K562 (cell line): ENCODE measurements at regions not wholly inside any gene's neighbourhood (a gene's known extent, or its start where the extent isn't known, plus 50 kb on each side); places are given as distances from the start of the nearest gene placed in this dataset.

Experiments
- ATAC-seq: fragments of 200-7000 bp; cut with Tn5 transposase; 3 replicates; pipeline ENCODE4 v1.9.1; 2020; ENCODE audit warnings: moderate library complexity
- BruUV-seq: library from RNA; stranded (reverse); fragments of 400-500 nt; replicated peaks from 2 replicates; lab custom pipeline; 2021; lab: Mats Ljungman, UMichigan
- CTCF ChIA-PET: fragments of 300-600 bp; formaldehyde crosslinking; extraction: SDS; loops from one replicate; lab custom pipeline; 2021; ENCODE audit warnings: low intra/inter-chr PET ratio; lab: Yijun Ruan, JAX
- POLR2A ChIA-PET: fragments of 300-600, 350-650 bp; sonication (Branson Sonifier 250); formaldehyde crosslinking; extraction: SDS; loops from one replicate; lab custom pipeline; 2021; ENCODE audit warnings: antibody characterized with exemption, inconsistent platforms; lab: Yijun Ruan, JAX
- DNase-seq, 4 experiments: peaks; one replicate each; pipeline versions ENCODE4 v3.0.0 to v3.0.0-alpha.2; 2011 to 2018; ENCODE audit warnings: low spot score in 3 of 4, mixed read lengths in 3 of 4; ENCODE audit errors: extremely low read depth in 1 of 4
- FAIRE-seq: peaks from 2 replicates; lab custom pipeline; 2011; peaks lifted over from hg19 to GRCh38; lab: Jason Lieb, UNC
- H2AFZ ChIP-seq: 2 replicates; pipeline ENCODE4 v1.6.0; 2011; ENCODE audit warnings: low read depth, low read length, control low read depth, inconsistent platforms
- H3K27ac ChIP-seq: fragments of 200-600 bp; 3 replicates; pipeline ENCODE4 v1.8.0; 2011; ENCODE audit warnings: low read depth, mild to moderate bottlenecking, control low read depth, inconsistent platforms, low read length, moderate library complexity, mixed read lengths; ENCODE audit errors: extremely low read depth
- H3K27me3 ChIP-seq, 2 experiments: fragments of 300-600 bp in 1 of 2; 2 replicates in 1 of 2; 3 replicates in 1 of 2; pipeline versions ENCODE4 v1.6.0 to v1.8.0; 2011; ENCODE audit warnings: inconsistent platforms in 2 of 2, low read length in 2 of 2, mild to moderate bottlenecking in 1 of 2, mixed read lengths in 1 of 2, moderate library complexity in 1 of 2; ENCODE audit not compliant: control insufficient read depth in 2 of 2, insufficient read depth in 2 of 2
- H3K36me3 ChIP-seq: fragments of 300-600 bp; 3 replicates; pipeline ENCODE4 v1.8.0; 2011; ENCODE audit warnings: mild to moderate bottlenecking, low read length, inconsistent platforms; ENCODE audit not compliant: control insufficient read depth, insufficient read depth
- H3K4me1 ChIP-seq, 2 experiments: fragments of 200-600 bp in 1 of 2; replicated peaks in 1 of 2; 2 replicates in 1 of 2; 3 replicates in 1 of 2; pipeline versions ENCODE4 v1.5.1 to v1.8.0; 2011; ENCODE audit warnings: inconsistent platforms in 2 of 2, low read length in 2 of 2, mild to moderate bottlenecking in 1 of 2, mixed read lengths in 1 of 2, moderate library complexity in 1 of 2; ENCODE audit not compliant: control insufficient read depth in 2 of 2, insufficient read depth in 2 of 2
- H3K4me2 ChIP-seq: 2 replicates; pipeline ENCODE4 v1.6.1; 2011; ENCODE audit warnings: low read length, control low read depth, inconsistent platforms, mixed read lengths; ENCODE audit not compliant: insufficient read depth
- H3K4me3 ChIP-seq: fragments of 200-600 bp; sonication (generic), shearing (Covaris generic); 2 replicates; pipeline ENCODE4 v1.5.1; 2016; ENCODE audit warnings: control low read depth, inconsistent platforms
- H3K79me2 ChIP-seq: fragments of 200-600 bp; 3 replicates; pipeline ENCODE4 v1.8.0; 2011; ENCODE audit warnings: low read length, inconsistent platforms; ENCODE audit not compliant: control insufficient read depth, insufficient read depth
- H3K9ac ChIP-seq, 2 experiments: 2 replicates each; pipeline versions ENCODE4 v1.6.0 to v1.6.1; 2011; ENCODE audit warnings: low read depth in 2 of 2, low read length in 2 of 2, control low read depth in 1 of 2, inconsistent platforms in 1 of 2, mild to moderate bottlenecking in 1 of 2, mixed read lengths in 1 of 2; ENCODE audit not compliant: insufficient read depth in 1 of 2
- H3K9me1 ChIP-seq: one replicate; pipeline ENCODE4 v1.6.0; 2011; ENCODE audit warnings: inconsistent platforms, mild to moderate bottlenecking, low read length, moderate library complexity; ENCODE audit not compliant: control insufficient read depth, insufficient read depth
- H3K9me3 ChIP-seq: replicated peaks from 2 replicates; pipeline ENCODE4 v1.5.1; 2011; ENCODE audit warnings: low read depth, low read length, inconsistent platforms; ENCODE audit not compliant: control insufficient read depth, insufficient read depth
- H4K20me1 ChIP-seq: replicated peaks from 2 replicates; pipeline ENCODE4 v1.6.1; 2011; ENCODE audit warnings: low read length, inconsistent platforms, mixed read lengths; ENCODE audit not compliant: control insufficient read depth, insufficient read depth
- CBX1 ChIP-seq: sonication (generic); IDR thresholded peaks from 2 replicates; pipeline ENCODE4 v1.6.1; 2016; ENCODE audit warnings: antibody characterized with exemption, low read depth, mild to moderate bottlenecking
- PBX2 ChIP-seq, 2 experiments: IDR thresholded peaks in 1 of 2; conservative IDR thresholded peaks in 1 of 2; 2 replicates each; pipeline ENCODE4 v1.6.1; 2016; ENCODE audit warnings: low read depth in 2 of 2, mild to moderate bottlenecking in 1 of 2, missing compliant biosample characterization in 1 of 2, missing genetic modification characterization in 1 of 2, moderate library complexity in 1 of 2
- SMAD3 ChIP-seq: fragments of 450-650 bp; formaldehyde crosslinking; conservative IDR thresholded peaks from 2 replicates; pipeline ENCODE4 v1.4.0; 2020; ENCODE audit warnings: mild to moderate bottlenecking
- TCF7L2 ChIP-seq: fragments of 150-350 bp; IDR thresholded peaks from 2 replicates; pipeline ENCODE4 v1.6.1; 2016; ENCODE audit warnings: low read depth, mild to moderate bottlenecking, low read length, moderate library complexity
- TRIM28 ChIP-seq: fragments of 450-650 bp; IDR thresholded peaks from 2 replicates; pipeline ENCODE4 v1.6.1; 2017
- ZNF174 ChIP-seq: fragments of 250-450 bp; sonication (Bioruptor Pico); IDR thresholded peaks from 2 replicates; pipeline ENCODE4 v1.4.0; 2020; ENCODE audit warnings: mild to moderate bottlenecking
- ZNF79 ChIP-seq: fragments of 250-450 bp; sonication (Bioruptor Pico); IDR thresholded peaks from 2 replicates; pipeline ENCODE4 v1.4.0; 2020; ENCODE audit warnings: low read depth, mild to moderate bottlenecking, moderate library complexity
- WGBS: fragments of 100-300 bp; shearing (Covaris generic); methylation state at CpG from one replicate; pipeline ENCODE4 v1.1.6; 2016; ENCODE audit warnings: low coverage, mixed read lengths; ENCODE audit not compliant: insufficient coverage; ENCODE audit errors: missing lambda C conversion rate; 5-methylcytosine and 5-hydroxymethylcytosine counted together
- in situ Hi-C: fragments of 300-500 bp; cut with MboI; formaldehyde crosslinking; loops from 4 replicates; pipeline ENCODE4 v1.15.0; 2018; ENCODE audit warnings: inconsistent platforms, mixed read lengths
- intact Hi-C: fragments of 100-400 bp; cut with micrococcal nuclease; formaldehyde crosslinking; loops from 2 replicates; pipeline ENCODE4 v1.14.2; 2022

- CTCF ChIA-PET: no interaction called here
- Histone ChIP-seq H3K79me2 (peaks cover 11% of the 10 kb centered on the region; the same call in 2 of the 3 replicates), H3K4me2 (no peak overlapping the region), H3K9me3 (no peaks in the 10 kb centered on the region), H3K4me1 (peaks cover 26 to 69% of the 10 kb centered on the region in 2 experiments; a peak in 4 of 5 replicates)
- no peak for DNase-seq
- TF ChIP-seq ZNF79 (CRISPR knock-in tag) (no peak), TRIM28 (no peak), ZNF174 (CRISPR knock-in tag) (no peak), SMAD3 (CRISPR knock-in tag) (no peak), PBX2 (CRISPR knock-in tag; IDR thresholded peaks at IDR 0.05; ENCODE audit: low read depth) (no peak), PBX2 (tag; conservative IDR thresholded peaks at IDR 0.05; ENCODE audit: low read depth) (no peak), TCF7L2 (no peak), CBX1 (no peak)
- TF ChIP-seq, all 486 proteins: peak for 0
- H3K27me3 ChIP-seq: no peaks in the 10 kb centered on the region
- POLR2A ChIA-PET: no interaction called here
- in situ Hi-C loops (no loop called here), intact Hi-C loops (no loop called here)
- WGBS: 81% methylated on average over 14 of the region's 14 CpGs
- BruUV-seq: no TSS peak
- no peaks in the 10 kb centered on the region; the same call in 1 of the 2 replicates for H4K20me1 ChIP-seq
- no peak overlapping the region for H3K4me3 ChIP-seq
- H2AFZ ChIP-seq: no peak overlapping the region
- H3K36me3 ChIP-seq: no peaks in the 10 kb centered on the region; the same call in 1 of the 3 replicates
- ATAC-seq: no peak
- peak overlapping the region in 1 of 2 experiments; percentile 37; a peak in 2 of 4 replicates for H3K9ac ChIP-seq
- H3K27ac ChIP-seq: no peak overlapping the region
- H3K9me1 ChIP-seq: peaks cover 4% of the 10 kb centered on the region
- no peak for FAIRE-seq
Observed at GRCh38 chr16:85202051-85202601, 89.9 kb upstream of the CIBAR2 start.
